CD14-positive monocyte (primary cell): ENCODE measurements at regions not wholly inside any gene's neighbourhood (a gene's known extent, or its start where the extent isn't known, plus 50 kb on each side); places are given as distances from the start of the nearest gene placed in this dataset.

Experiments
- DNase-seq, 3 donors: peaks; one replicate each; pipeline ENCODE4 v3.0.0-alpha.2; 2011 to 2022
- H2AFZ ChIP-seq: 2 replicates; pipeline ENCODE4 v1.6.0; 2012; ENCODE audit warnings: mild to moderate bottlenecking, low read depth, low read length, inconsistent platforms; ENCODE audit not compliant: insufficient read depth, poor library complexity, severe bottlenecking
- H3K27ac ChIP-seq, 2 donors: 1 replicate in 1 of 2; 2 replicates in 1 of 2; pipeline ENCODE4 v1.5.1; 2012 to 2013; ENCODE audit warnings: low read length in 2 of 2, control low read depth in 1 of 2, inconsistent platforms in 1 of 2, low read depth in 1 of 2, mild to moderate bottlenecking in 1 of 2
- H3K27me3 ChIP-seq, 2 donors: one replicate each; pipeline versions ENCODE4 v1.6.0 to v1.6.1; 2011 to 2013; ENCODE audit warnings: low read length in 2 of 2; ENCODE audit not compliant: control insufficient read depth in 2 of 2, insufficient read depth in 2 of 2
- H3K36me3 ChIP-seq, 2 donors: replicated peaks in 1 of 2; 1 replicate in 1 of 2; 2 replicates in 1 of 2; pipeline versions ENCODE4 v1.5.1 to v1.6.1; 2012 to 2013; ENCODE audit warnings: low read length in 2 of 2, control low read depth in 1 of 2, inconsistent platforms in 1 of 2, mild to moderate bottlenecking in 1 of 2; ENCODE audit not compliant: insufficient read depth in 2 of 2, control insufficient read depth in 1 of 2
- H3K4me1 ChIP-seq, 2 donors: 1 replicate in 1 of 2; 2 replicates in 1 of 2; pipeline versions ENCODE4 v1.5.1 to v1.6.1; 2012 to 2013; ENCODE audit warnings: low read length in 2 of 2, control low read depth in 1 of 2, inconsistent platforms in 1 of 2, mild to moderate bottlenecking in 1 of 2, moderate library complexity in 1 of 2; ENCODE audit not compliant: insufficient read depth in 2 of 2, control insufficient read depth in 1 of 2
- H3K4me2 ChIP-seq: replicated peaks from 2 replicates; pipeline ENCODE3; 2012; ENCODE audit warnings: low read length, moderate library complexity, mild to moderate bottlenecking; ENCODE audit not compliant: poor library complexity, severe bottlenecking; ENCODE audit errors: extremely low read depth
- H3K4me3 ChIP-seq, 3 experiments: fragments of 200-600 bp in 1 of 3; sonication (generic) in 1 of 3; replicated peaks in 1 of 3; 1 replicate in 2 of 3; 2 replicates in 1 of 3; pipeline ENCODE4 v1.5.1; 2011 to 2013; ENCODE audit warnings: low read length in 3 of 3, mild to moderate bottlenecking in 3 of 3, control low read depth in 2 of 3, low read depth in 2 of 3, inconsistent platforms in 1 of 3, moderate library complexity in 1 of 3
- H3K79me2 ChIP-seq: 2 replicates; pipeline ENCODE4 v1.6.0; 2012; ENCODE audit warnings: mild to moderate bottlenecking, control low read depth, inconsistent platforms, low read length, moderate library complexity; ENCODE audit not compliant: insufficient read depth
- H3K9ac ChIP-seq: 2 replicates; pipeline ENCODE4 v1.6.0; 2017; ENCODE audit warnings: low read length, mild to moderate bottlenecking; ENCODE audit not compliant: insufficient read depth, poor library complexity, severe bottlenecking
- H3K9me3 ChIP-seq, 2 donors: replicated peaks in 1 of 2; 1 replicate in 1 of 2; 2 replicates in 1 of 2; pipeline versions ENCODE4 v1.5.1 to v1.6.1; 2012 to 2013; ENCODE audit warnings: low read length in 2 of 2, control low read depth in 1 of 2; ENCODE audit not compliant: control insufficient read depth in 1 of 2, insufficient read depth in 1 of 2
- H4K20me1 ChIP-seq: 2 replicates; pipeline ENCODE4 v1.6.0; 2012; ENCODE audit warnings: mild to moderate bottlenecking, low read length, control low read depth, moderate library complexity; ENCODE audit not compliant: insufficient read depth
- H3K27ac Mint-ChIP-seq, 7 donors: one replicate each; pipeline ENCODE4 v1.8.0; 2020; ENCODE audit warnings: mild to moderate bottlenecking in 7 of 7, mixed read lengths in 7 of 7, moderate library complexity in 6 of 7, inconsistent platforms in 2 of 7
- H3K27me3 Mint-ChIP-seq, 3 donors: one replicate each; pipeline ENCODE4 v1.8.0; 2021 to 2022; ENCODE audit warnings: low read depth in 3 of 3, mild to moderate bottlenecking in 3 of 3, mixed read lengths in 3 of 3, moderate library complexity in 3 of 3, inconsistent platforms in 1 of 3
- H3K36me3 Mint-ChIP-seq, 2 donors: one replicate each; pipeline ENCODE4 v1.8.0; 2020; ENCODE audit warnings: mixed read lengths in 2 of 2, inconsistent platforms in 1 of 2, mild to moderate bottlenecking in 1 of 2
- H3K4me1 Mint-ChIP-seq: one replicate; pipeline ENCODE4 v1.8.0; 2020; ENCODE audit warnings: mild to moderate bottlenecking, mixed read lengths
- H3K4me3 Mint-ChIP-seq, 2 donors: one replicate each; pipeline ENCODE4 v1.8.0; 2020; ENCODE audit warnings: mild to moderate bottlenecking in 2 of 2, mixed read lengths in 2 of 2, moderate library complexity in 1 of 2
- H3K9me3 Mint-ChIP-seq, 7 donors: one replicate each; pipeline ENCODE4 v1.8.0; 2020 to 2022; ENCODE audit warnings: mixed read lengths in 7 of 7, mild to moderate bottlenecking in 6 of 7, moderate library complexity in 6 of 7, inconsistent platforms in 2 of 7
- WGBS: methylation state at CpG from one replicate; pipeline ENCODE4 v1.1.5; 2013; ENCODE audit warnings: missing lambda C conversion rate; ENCODE audit not compliant: insufficient coverage; 5-methylcytosine and 5-hydroxymethylcytosine counted together
- intact Hi-C, 2 donors: fragments of 100-400 bp; cut with micrococcal nuclease; formaldehyde crosslinking; loops; one replicate each; pipeline versions ENCODE4 v1.15.0 to v1.15.1; 2023
- TF ChIP-seq, protein P1 (sequence below): fragments of 200-600 bp; IDR thresholded peaks from one replicate; pipeline ENCODE4 v1.8.0; 2022; ENCODE audit warnings: antibody characterized with exemption, mild to moderate bottlenecking

DNA sequence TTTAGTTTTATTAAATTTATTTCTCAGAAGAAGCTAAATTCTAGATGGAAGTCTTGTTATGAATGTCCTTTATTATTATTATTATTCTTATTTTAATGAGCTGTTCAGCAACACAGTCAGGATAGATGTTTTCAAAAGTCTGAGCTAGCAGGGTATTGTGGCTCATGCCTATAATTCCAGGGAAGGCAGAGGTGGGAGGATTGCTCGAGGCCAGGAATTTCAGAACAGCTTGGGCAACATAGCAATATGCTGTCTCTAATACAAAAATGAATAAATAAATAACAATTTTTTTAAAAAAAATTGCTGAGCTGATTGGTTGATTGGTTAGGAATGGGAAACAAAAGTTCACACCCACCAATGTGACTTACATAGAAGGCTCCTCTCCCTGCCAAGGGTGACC is 274.1 kb upstream of the CYRIA start:
- H3K27ac Mint-ChIP-seq = no peak overlapping the region
- Histone ChIP-seq H3K9me3 (no peaks in the 10 kb centered on the region), H3K27me3 (no peaks in the 10 kb centered on the region), H3K27ac (no peak overlapping the region), H3K9ac (no peak overlapping the region), H4K20me1 (no peaks in the 10 kb centered on the region), H3K79me2 (no peaks in the 10 kb centered on the region), H3K4me3 (no peak overlapping the region), H3K36me3 (no peaks in the 10 kb centered on the region), H3K4me1 (no peaks in the 10 kb centered on the region), H2AFZ (no peak overlapping the region), H3K4me2 (no peak overlapping the region)
- peaks cover 0 to 6% (median 0%) of the 10 kb centered on the region in 7 donors for H3K9me3 Mint-ChIP-seq
- H3K27me3 Mint-ChIP-seq = no peaks in the 10 kb centered on the region
- no CpG with 5 or more reads among the region's 1 CpG for WGBS
- DNase-seq = no peak
- H3K36me3 Mint-ChIP-seq = no peaks in the 10 kb centered on the region
- TF ChIP-seq, protein P1, sequence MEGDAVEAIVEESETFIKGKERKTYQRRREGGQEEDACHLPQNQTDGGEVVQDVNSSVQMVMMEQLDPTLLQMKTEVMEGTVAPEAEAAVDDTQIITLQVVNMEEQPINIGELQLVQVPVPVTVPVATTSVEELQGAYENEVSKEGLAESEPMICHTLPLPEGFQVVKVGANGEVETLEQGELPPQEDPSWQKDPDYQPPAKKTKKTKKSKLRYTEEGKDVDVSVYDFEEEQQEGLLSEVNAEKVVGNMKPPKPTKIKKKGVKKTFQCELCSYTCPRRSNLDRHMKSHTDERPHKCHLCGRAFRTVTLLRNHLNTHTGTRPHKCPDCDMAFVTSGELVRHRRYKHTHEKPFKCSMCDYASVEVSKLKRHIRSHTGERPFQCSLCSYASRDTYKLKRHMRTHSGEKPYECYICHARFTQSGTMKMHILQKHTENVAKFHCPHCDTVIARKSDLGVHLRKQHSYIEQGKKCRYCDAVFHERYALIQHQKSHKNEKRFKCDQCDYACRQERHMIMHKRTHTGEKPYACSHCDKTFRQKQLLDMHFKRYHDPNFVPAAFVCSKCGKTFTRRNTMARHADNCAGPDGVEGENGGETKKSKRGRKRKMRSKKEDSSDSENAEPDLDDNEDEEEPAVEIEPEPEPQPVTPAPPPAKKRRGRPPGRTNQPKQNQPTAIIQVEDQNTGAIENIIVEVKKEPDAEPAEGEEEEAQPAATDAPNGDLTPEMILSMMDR = no peak
- H3K4me1 Mint-ChIP-seq = no peaks in the 10 kb centered on the region
- intact Hi-C loops = no loop called here
- H3K4me3 Mint-ChIP-seq = no peak overlapping the region

DNA sequence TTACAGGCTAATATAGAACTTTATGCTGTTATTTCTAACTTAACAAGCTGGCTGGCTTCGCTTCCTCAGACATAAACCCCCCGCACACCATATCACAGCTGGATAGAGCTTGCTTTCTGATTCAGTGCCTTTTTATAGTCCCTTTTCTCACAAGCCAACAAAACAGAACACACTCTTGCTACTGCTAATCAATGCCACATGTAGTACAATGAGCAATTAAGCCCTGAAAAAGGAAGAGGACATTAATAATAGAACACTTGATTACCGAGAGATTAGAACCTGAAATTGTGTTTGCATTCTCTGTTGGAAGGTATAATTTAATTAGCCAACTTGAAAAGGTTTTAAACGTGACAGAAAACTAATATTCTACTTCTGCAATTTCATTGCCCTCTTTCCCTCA is 267.7 kb upstream of the CYRIA start:
- Mint-ChIP-seq H3K27ac (no peak overlapping the region), H3K27me3 (no peaks in the 10 kb centered on the region), H3K9me3 (peaks cover 0 to 7% (median 0%) of the 10 kb centered on the region in 7 donors), H3K4me3 (no peak overlapping the region), H3K36me3 (no peaks in the 10 kb centered on the region), H3K4me1 (no peaks in the 10 kb centered on the region)
- Histone ChIP-seq H3K4me3 (no peak overlapping the region), H3K9ac (no peak overlapping the region), H3K79me2 (no peaks in the 10 kb centered on the region), H3K4me2 (no peak overlapping the region), H3K27me3 (no peaks in the 10 kb centered on the region), H2AFZ (no peak overlapping the region), H3K36me3 (no peaks in the 10 kb centered on the region), H3K27ac (no peak overlapping the region), H3K9me3 (no peaks in the 10 kb centered on the region), H4K20me1 (no peaks in the 10 kb centered on the region), H3K4me1 (no peaks in the 10 kb centered on the region)
- intact Hi-C loops = no loop called here
- WGBS = 85% methylated on average over 2 of the region's 4 CpGs
- TF ChIP-seq, protein P1 = no peak
- DNase-seq = no peak
